OCI-LY3 (cell line): ENCODE measurements at regions not wholly inside any gene's neighbourhood (a gene's known extent, or its start where the extent isn't known, plus 50 kb on each side); places are given as distances from the start of the nearest gene placed in this dataset.

ENCODE experiments used
- EZH2phosphoT487 ChIP-seq: fragments of 200-600 bp; shearing (Covaris generic); IDR thresholded peaks from 2 replicates; pipeline ENCODE4 v1.6.1; 2018; ENCODE audit warnings: antibody characterized with exemption, mixed run types, low read depth
- TF ChIP-seq, protein P1 (sequence below): fragments of 200-600, 300-600 bp; sonication (generic); IDR thresholded peaks from 2 replicates; pipeline ENCODE4 v1.5.1; 2014; ENCODE audit warnings: antibody characterized with exemption, low read length, low read depth

DNA sequence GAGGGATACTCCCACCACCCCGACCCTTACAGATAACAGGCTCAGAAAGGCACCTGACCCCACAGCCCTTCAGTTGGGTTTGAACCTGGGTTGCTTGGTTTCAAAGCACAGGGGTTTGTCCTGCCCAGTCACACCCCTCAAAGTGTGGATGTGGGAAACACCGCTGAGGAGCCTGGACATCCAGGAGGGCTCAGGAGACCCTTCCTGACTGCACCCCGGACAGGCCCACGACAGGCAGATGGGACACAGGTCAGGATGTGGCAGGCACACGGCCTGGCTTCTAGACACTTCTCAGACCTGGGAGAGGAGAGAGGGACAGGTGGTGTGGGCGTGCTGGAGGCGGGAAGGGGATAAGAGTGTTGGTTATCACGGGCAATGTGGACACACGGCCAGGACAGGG is 932.3 kb downstream of the BRD1 start:
- TF ChIP-seq, protein P1, sequence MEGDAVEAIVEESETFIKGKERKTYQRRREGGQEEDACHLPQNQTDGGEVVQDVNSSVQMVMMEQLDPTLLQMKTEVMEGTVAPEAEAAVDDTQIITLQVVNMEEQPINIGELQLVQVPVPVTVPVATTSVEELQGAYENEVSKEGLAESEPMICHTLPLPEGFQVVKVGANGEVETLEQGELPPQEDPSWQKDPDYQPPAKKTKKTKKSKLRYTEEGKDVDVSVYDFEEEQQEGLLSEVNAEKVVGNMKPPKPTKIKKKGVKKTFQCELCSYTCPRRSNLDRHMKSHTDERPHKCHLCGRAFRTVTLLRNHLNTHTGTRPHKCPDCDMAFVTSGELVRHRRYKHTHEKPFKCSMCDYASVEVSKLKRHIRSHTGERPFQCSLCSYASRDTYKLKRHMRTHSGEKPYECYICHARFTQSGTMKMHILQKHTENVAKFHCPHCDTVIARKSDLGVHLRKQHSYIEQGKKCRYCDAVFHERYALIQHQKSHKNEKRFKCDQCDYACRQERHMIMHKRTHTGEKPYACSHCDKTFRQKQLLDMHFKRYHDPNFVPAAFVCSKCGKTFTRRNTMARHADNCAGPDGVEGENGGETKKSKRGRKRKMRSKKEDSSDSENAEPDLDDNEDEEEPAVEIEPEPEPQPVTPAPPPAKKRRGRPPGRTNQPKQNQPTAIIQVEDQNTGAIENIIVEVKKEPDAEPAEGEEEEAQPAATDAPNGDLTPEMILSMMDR = no peak
- TF ChIP-seq EZH2phosphoT487 = no peak
